ENCODE measurements at regions not wholly inside any gene's neighbourhood (a gene's known extent, or its start where the extent isn't known, plus 50 kb on each side); places are given as distances from the start of the nearest gene placed in this dataset.

GRCh38 chr20:41690702-41691101, 72.5 kb upstream of the CHD6 start:
- TF ChIP-seq GATA3 (IDR thresholded peaks at IDR 0.05; ENCODE audit: low read depth, low read length) (no peak), GATA2 (IDR thresholded peaks at IDR 0.05; ENCODE audit: low read depth, low read length) (no peak)

DNA sequence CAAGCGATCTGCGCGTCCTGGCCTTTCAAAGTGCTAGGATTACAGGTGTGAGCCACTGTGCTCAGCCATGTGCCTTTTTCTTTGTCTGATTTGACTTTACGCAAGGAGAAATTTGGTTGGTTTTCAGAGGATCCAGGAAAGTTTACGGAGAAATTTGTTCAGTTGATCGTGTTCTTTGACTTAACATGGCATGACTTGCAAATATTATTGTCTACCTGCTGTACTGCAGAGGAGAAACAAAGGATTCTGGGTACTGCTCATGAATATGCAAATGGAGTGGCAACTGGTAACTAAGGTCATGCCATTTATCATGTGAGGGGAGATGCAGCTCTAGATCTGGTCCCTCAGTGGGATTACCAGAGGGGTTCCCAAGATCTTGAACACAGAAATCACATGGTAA, 68.8 kb upstream of the CHD6 start:
- TF ChIP-seq GATA3 (IDR thresholded peaks at IDR 0.05; ENCODE audit: low read depth, low read length), result no peak
- TF ChIP-seq GATA2 (IDR thresholded peaks at IDR 0.05; ENCODE audit: low read depth, low read length), result no peak

- TF ChIP-seq GATA2 (IDR thresholded peaks at IDR 0.05; ENCODE audit: low read depth, low read length) (no peak), GATA3 (IDR thresholded peaks at IDR 0.05; ENCODE audit: low read depth, low read length) (no peak)
Observed at GRCh38 chr20:41678799-41679198, 60.6 kb upstream of the CHD6 start.

DNA sequence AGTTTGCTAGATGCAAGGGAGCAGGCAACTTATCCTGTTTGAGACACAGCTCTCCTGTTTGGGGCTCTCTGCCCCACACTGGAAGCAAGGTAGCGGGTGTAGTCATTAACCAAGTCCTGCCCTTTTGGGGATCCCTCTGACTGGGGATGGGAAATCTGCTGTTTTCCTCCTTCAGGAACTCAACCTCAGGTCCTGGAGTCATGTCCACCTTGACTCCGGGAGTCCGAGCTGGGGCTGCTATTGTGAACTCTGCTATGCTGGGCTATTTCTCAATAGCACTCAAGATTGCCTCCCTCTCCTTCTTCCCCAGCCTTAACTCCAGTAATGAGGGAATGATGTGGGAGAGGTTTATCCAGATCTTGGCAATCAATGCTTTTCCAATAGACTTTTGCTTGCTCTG, 54.1 kb upstream of the CHD6 start:
- TF ChIP-seq GATA2 (IDR thresholded peaks at IDR 0.05; ENCODE audit: low read depth, low read length) (no peak), GATA3 (IDR thresholded peaks at IDR 0.05; ENCODE audit: low read depth, low read length) (no peak)

GRCh38 chr20:41671143-41671542, 53.0 kb upstream of the CHD6 start:
- TF ChIP-seq GATA2 (IDR thresholded peaks at IDR 0.05; ENCODE audit: low read depth, low read length) (no peak), GATA3 (IDR thresholded peaks at IDR 0.05; ENCODE audit: low read depth, low read length) (no peak)

- no peak for TF ChIP-seq GATA2 (IDR thresholded peaks at IDR 0.05; ENCODE audit: low read depth, low read length)
- no peak for TF ChIP-seq GATA3 (IDR thresholded peaks at IDR 0.05; ENCODE audit: low read depth, low read length)
Observed at GRCh38 chr20:41670631-41671030, 52.5 kb upstream of the CHD6 start.

DNA sequence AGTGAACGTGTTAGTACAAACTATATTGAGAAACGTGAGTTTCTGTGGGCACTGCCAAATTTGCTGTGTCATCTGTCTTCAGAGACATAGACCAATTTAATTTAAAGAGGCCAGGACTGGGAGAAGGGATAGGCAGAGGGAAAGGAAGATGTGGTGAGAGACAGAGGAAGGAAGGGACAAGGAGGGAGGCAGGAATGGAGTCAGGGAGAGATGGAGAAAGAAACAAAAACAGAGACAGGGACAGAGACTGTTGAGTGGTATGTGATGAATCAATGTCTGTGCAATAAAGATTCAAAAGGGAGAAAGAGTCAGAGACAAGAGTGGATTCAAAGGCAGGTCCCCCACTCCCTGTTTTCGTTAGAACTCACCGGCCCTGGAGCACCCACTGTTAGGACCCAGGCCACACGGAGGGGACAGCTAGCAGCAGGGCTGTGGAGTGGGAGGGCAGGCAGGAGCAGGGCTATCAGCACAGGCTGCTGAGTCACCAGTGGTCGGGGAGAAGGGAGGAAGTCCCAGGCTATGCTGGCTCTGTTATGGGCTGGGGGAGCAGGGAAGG, 51.6 kb upstream of the CHD6 start:
- TF ChIP-seq GATA2 (IDR thresholded peaks at IDR 0.05; ENCODE audit: low read depth, low read length) (no peak), GATA3 (IDR thresholded peaks at IDR 0.05; ENCODE audit: low read depth, low read length) (no peak)

DNA sequence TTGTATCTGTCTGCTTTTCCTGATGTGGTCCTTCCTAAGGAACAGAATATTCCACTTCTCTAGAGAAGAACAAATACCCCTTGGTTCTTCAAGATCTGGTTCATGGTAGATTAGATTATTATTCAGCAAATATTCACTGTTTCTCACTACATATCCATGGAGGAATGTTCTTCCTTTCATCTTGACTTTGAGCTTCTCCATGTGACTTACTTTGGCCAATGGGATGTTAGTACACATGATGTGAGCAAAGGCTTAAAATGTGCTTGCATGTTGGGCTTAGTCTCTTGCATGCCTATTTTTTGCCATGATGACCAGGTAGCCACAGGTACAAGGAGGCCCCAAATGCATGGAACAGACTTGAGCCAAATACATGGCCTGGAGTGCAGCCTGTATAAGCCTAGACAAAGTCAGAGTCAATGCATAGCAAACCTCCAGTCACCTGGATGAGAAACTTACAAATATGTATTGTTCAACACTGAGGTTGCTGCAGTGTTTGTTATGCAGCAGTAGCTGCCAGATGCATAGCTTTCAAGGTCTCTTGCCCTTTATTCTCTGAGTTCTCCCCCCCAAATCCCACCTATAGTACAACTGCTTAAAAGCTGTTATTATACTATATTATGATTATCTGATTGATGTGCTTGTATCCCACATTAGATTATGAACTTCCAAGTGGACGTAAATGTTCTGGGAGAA, 50.0 kb upstream of the CHD6 start:
- TF ChIP-seq GATA3 (IDR thresholded peaks at IDR 0.05; ENCODE audit: low read depth, low read length), result no peak
- TF ChIP-seq GATA2 (IDR thresholded peaks at IDR 0.05; ENCODE audit: low read depth, low read length), result no peak

Data from SH-SY5Y (cell line).